ENCODE measurements at regions not wholly inside any gene's neighbourhood (a gene's known extent, or its start where the extent isn't known, plus 50 kb on each side); places are given as distances from the start of the nearest gene placed in this dataset.

- DNase-seq (ENCODE audit: low read depth in 2 of 2), result no peak
These were observed 76.6 kb upstream of the ITGA4 start for GRCh38 chr2:181380581-181380980.

GRCh38 chr2:181384923-181385322 lies 72.3 kb upstream of the ITGA4 start:
- DNase-seq (ENCODE audit: low read depth in 2 of 2), result no peak

GRCh38 chr2:181389524-181389923 lies 67.7 kb upstream of the ITGA4 start:
- DNase-seq (ENCODE audit: low read depth in 2 of 2), result no peak

- DNase-seq (ENCODE audit: low read depth in 2 of 2), result no peak
These were observed 63.7 kb upstream of the ITGA4 start for GRCh38 chr2:181393472-181393871.

GRCh38 chr2:181394741-181395437 lies 62.3 kb upstream of the ITGA4 start:
- DNase-seq (ENCODE audit: low read depth in 2 of 2), result no peak

GRCh38 chr2:181395851-181396250 lies 61.3 kb upstream of the ITGA4 start:
- DNase-seq (ENCODE audit: low read depth in 2 of 2), result no peak

GRCh38 chr2:181396256-181397123 lies 60.7 kb upstream of the ITGA4 start:
- DNase-seq (ENCODE audit: low read depth in 2 of 2), result no peak

GRCh38 chr2:181397331-181397730 lies 59.9 kb upstream of the ITGA4 start:
- DNase-seq (ENCODE audit: low read depth in 2 of 2), result no peak

GRCh38 chr2:181398000-181398399 lies 59.2 kb upstream of the ITGA4 start:
- no peak for DNase-seq (ENCODE audit: low read depth in 2 of 2)

GRCh38 chr2:181399027-181399426 lies 58.2 kb upstream of the ITGA4 start:
- DNase-seq (ENCODE audit: low read depth in 2 of 2), result no peak

GRCh38 chr2:181404472-181404871 lies 52.7 kb upstream of the ITGA4 start:
- DNase-seq (ENCODE audit: low read depth in 2 of 2), result no peak

GRCh38 chr2:181407171-181407570 lies 50.0 kb upstream of the ITGA4 start:
- DNase-seq (ENCODE audit: low read depth in 2 of 2), result no peak

All from stimulated activated CD8-positive, alpha-beta memory T cell treated with anti-CD3 and anti-CD28 coated beads, Interleukin-7, amount 100 ng/mL, for 4 hours (primary cell).